ENCODE measurements at regions not wholly inside any gene's neighbourhood (a gene's known extent, or its start where the extent isn't known, plus 50 kb on each side); places are given as distances from the start of the nearest gene placed in this dataset.

DNA sequence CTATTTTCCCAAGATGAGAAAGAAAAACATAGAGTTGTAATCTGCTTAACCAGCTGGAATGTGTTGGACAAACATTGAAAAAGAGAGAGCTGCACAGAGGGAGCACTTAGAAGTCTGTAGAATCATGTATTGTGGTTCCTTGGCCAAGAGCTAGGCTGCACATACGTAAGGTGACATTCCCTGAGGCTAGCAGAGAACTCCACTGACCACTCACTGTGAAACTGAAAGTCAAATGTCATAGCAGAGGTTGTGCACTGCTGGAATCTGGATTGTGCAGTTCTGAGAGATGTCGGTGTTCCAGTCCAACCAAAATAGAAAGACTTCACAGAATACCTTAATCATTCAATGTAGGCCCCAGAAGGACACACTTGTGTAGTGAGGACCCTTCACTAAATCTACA lies 772.8 kb upstream of the RAG2 start:
- no peak for DNase-seq (ENCODE audit: low spot score)
- no peaks in the 10 kb centered on the region for H3K9me3 ChIP-seq
- H3K4me3 ChIP-seq, result no peak overlapping the region
- H3K27me3 ChIP-seq (replicated peaks; ENCODE audit: insufficient read depth), result no peaks in the 10 kb centered on the region
- WGBS, result 91% methylated on average over 2 of the region's 2 CpGs
- TF ChIP-seq POLR2A (IDR thresholded peaks at IDR 0.05) (no peak), CTCF (IDR thresholded peaks at IDR 0.05) (no peak), POLR2AphosphoS5 (IDR thresholded peaks at IDR 0.05) (no peak)
- intact Hi-C loops (cut with DNase I), result no loop called here
- H3K36me3 ChIP-seq, result no peaks in the 10 kb centered on the region
- H3K4me1 ChIP-seq (replicated peaks), result no peaks in the 10 kb centered on the region
- no peak overlapping the region for H3K27ac ChIP-seq

DNA sequence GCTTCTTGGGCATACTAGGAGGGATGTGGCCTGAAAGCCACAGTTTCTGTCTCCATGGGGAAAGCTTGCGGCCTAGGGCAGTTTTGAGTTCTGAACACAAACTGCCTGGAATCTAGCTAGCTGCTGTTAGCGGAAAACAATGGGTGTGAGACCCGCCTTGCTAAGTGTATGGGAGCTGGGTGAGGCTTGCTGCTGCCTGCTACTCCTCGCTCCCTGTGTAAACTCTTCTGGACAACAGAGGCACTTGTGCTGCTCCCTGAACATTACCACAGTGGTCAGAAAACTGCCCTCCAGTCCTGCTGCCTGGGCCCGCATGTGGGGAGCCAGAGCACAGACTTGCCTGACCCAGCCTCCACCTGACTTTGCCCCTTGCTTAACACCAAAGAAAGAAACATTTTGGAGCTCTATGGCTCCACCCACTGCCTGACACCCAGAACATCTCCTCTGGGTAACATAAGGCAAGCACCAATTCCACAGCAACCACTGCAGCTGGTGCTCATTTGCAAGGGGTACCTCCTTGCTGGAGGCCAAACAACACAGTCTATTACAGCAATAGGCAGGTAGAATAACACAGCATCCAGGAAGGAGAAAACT lies 766.3 kb upstream of the RAG2 start:
- WGBS, result 88% methylated on average over 5 of the region's 5 CpGs
- H3K36me3 ChIP-seq, result no peaks in the 10 kb centered on the region
- intact Hi-C loops (cut with DNase I), result no loop called here
- DNase-seq (ENCODE audit: low spot score), result no peak
- TF ChIP-seq POLR2AphosphoS5 (IDR thresholded peaks at IDR 0.05) (no peak), CTCF (IDR thresholded peaks at IDR 0.05) (no peak), POLR2A (IDR thresholded peaks at IDR 0.05) (no peak)
- H3K9me3 ChIP-seq, result no peaks in the 10 kb centered on the region
- no peak overlapping the region for H3K27ac ChIP-seq
- H3K27me3 ChIP-seq (replicated peaks; ENCODE audit: insufficient read depth), result no peaks in the 10 kb centered on the region
- H3K4me1 ChIP-seq (replicated peaks), result no peaks in the 10 kb centered on the region
- no peak overlapping the region for H3K4me3 ChIP-seq

- Histone ChIP-seq H3K4me3 (no peak overlapping the region), H3K27me3 (replicated peaks; ENCODE audit: insufficient read depth) (no peaks in the 10 kb centered on the region), H3K4me1 (replicated peaks) (no peaks in the 10 kb centered on the region), H3K9me3 (no peaks in the 10 kb centered on the region), H3K27ac (no peak overlapping the region), H3K36me3 (no peaks in the 10 kb centered on the region)
- TF ChIP-seq CTCF (IDR thresholded peaks at IDR 0.05) (no peak), POLR2AphosphoS5 (IDR thresholded peaks at IDR 0.05) (no peak)
- DNase-seq (ENCODE audit: low spot score), result no peak
- 76% methylated on average over 2 of the region's 2 CpGs for WGBS
- intact Hi-C loops (cut with DNase I), result no loop called here
Measured at GRCh38 chr11:37353192-37353591, 755.2 kb upstream of the RAG2 start.

- Histone ChIP-seq H3K9me3 (no peaks in the 10 kb centered on the region), H3K36me3 (no peaks in the 10 kb centered on the region), H3K4me3 (no peak overlapping the region), H3K4me1 (replicated peaks) (no peaks in the 10 kb centered on the region), H3K27me3 (replicated peaks; ENCODE audit: insufficient read depth) (no peaks in the 10 kb centered on the region), H3K27ac (no peak overlapping the region)
- no peak for DNase-seq (ENCODE audit: low spot score)
- intact Hi-C loops (cut with DNase I), result no loop called here
- 78% methylated on average over 3 of the region's 3 CpGs for WGBS
- TF ChIP-seq CTCF (IDR thresholded peaks at IDR 0.05) (no peak), POLR2A (IDR thresholded peaks at IDR 0.05) (no peak), POLR2AphosphoS5 (IDR thresholded peaks at IDR 0.05) (no peak)
Measured at GRCh38 chr11:37352485-37352884, 754.4 kb upstream of the RAG2 start.

- no peaks in the 10 kb centered on the region for H3K36me3 ChIP-seq
- intact Hi-C loops (cut with DNase I), result no loop called here
- H3K27me3 ChIP-seq (replicated peaks; ENCODE audit: insufficient read depth), result no peaks in the 10 kb centered on the region
- no peak for DNase-seq (ENCODE audit: low spot score)
- TF ChIP-seq CTCF (IDR thresholded peaks at IDR 0.05) (no peak), POLR2AphosphoS5 (IDR thresholded peaks at IDR 0.05) (no peak), POLR2A (IDR thresholded peaks at IDR 0.05) (no peak)
- H3K27ac ChIP-seq, result no peak overlapping the region
- H3K9me3 ChIP-seq, result no peaks in the 10 kb centered on the region
- no peaks in the 10 kb centered on the region for H3K4me1 ChIP-seq (replicated peaks)
- WGBS, result 89% methylated on average over 1 of the region's 1 CpG
- no peak overlapping the region for H3K4me3 ChIP-seq
Measured at GRCh38 chr11:37343290-37343689, 745.3 kb upstream of the RAG2 start.
